WTC11 (cell line): ENCODE measurements at regions not wholly inside any gene's neighbourhood (a gene's known extent, or its start where the extent isn't known, plus 50 kb on each side); places are given as distances from the start of the nearest gene placed in this dataset.

Source experiments
- ATAC-seq: fragments of 200-7000 bp; cut with Tn5 transposase; 2 replicates; pipeline ENCODE4 v1.10.0; 2021; ENCODE audit warnings: mild to moderate bottlenecking, moderate library complexity
- CTCF ChIA-PET: fragments of 300-600 bp; sonication (Branson Sonifier 250); formaldehyde crosslinking; loops from one replicate; lab custom pipeline; 2021; ENCODE audit warnings: antibody characterized with exemption; lab: Charles Lee
- POLR2A ChIA-PET: fragments of 350-600 bp; sonication (Branson Sonifier 250); formaldehyde crosslinking; loops from one replicate; lab custom pipeline; 2021; ENCODE audit warnings: antibody characterized with exemption; lab: Charles Lee
- DNase-seq: peaks from one replicate; pipeline ENCODE4 v3.0.0; 2021; ENCODE audit warnings: low spot score
- H3K27ac Mint-ChIP-seq: 2 replicates; pipeline ENCODE4 v1.8.0; 2021; ENCODE audit warnings: mixed read lengths
- H3K27me3 Mint-ChIP-seq: 2 replicates; pipeline ENCODE4 v1.8.0; 2021; ENCODE audit warnings: low read depth, mild to moderate bottlenecking, moderate library complexity, mixed read lengths
- H3K36me3 Mint-ChIP-seq: 2 replicates; pipeline ENCODE4 v1.8.0; 2021; ENCODE audit warnings: mixed read lengths
- H3K4me1 Mint-ChIP-seq: 2 replicates; pipeline ENCODE4 v1.8.0; 2022; ENCODE audit warnings: mixed read lengths
- H3K4me3 Mint-ChIP-seq: 2 replicates; pipeline ENCODE4 v1.8.0; 2021; ENCODE audit warnings: mild to moderate bottlenecking, moderate library complexity, mixed read lengths
- H3K9me3 Mint-ChIP-seq: 2 replicates; pipeline ENCODE4 v1.8.0; 2021; ENCODE audit warnings: mixed read lengths
- CBFB ChIP-seq: sonication (generic); formaldehyde crosslinking; IDR thresholded peaks from 2 replicates; pipeline ENCODE4 v1.8.1; 2022; ENCODE audit warnings: mild to moderate bottlenecking, low read depth, missing genetic modification reagents
- EMX1 ChIP-seq: fragments of 250-450 bp; sonication (Bioruptor Pico); IDR thresholded peaks from 2 replicates; pipeline ENCODE4 v1.8.0; 2021; ENCODE audit warnings: mild to moderate bottlenecking
- GTF2I ChIP-seq: fragments of 250-450 bp; sonication (Bioruptor Pico); conservative IDR thresholded peaks from 2 replicates; pipeline ENCODE4 v1.4.0; 2021; ENCODE audit warnings: mild to moderate bottlenecking
- HMGA2 ChIP-seq: fragments of 250-450 bp; sonication (Bioruptor Pico); IDR thresholded peaks from 2 replicates; pipeline ENCODE4 v1.4.0; 2021; ENCODE audit warnings: mild to moderate bottlenecking, moderate library complexity
- IRF2 ChIP-seq: sonication (generic); formaldehyde crosslinking; IDR thresholded peaks from 2 replicates; pipeline ENCODE4 v1.8.0; 2022; ENCODE audit warnings: low read depth, missing genetic modification reagents, borderline replicate concordance
- KAT7 ChIP-seq: sonication (generic); formaldehyde crosslinking; IDR thresholded peaks from 2 replicates; pipeline ENCODE4 v1.8.1; 2023; ENCODE audit warnings: missing genetic modification reagents, mild to moderate bottlenecking, borderline replicate concordance
- NFATC4 ChIP-seq: fragments of 250-450 bp; sonication (Bioruptor Pico); IDR thresholded peaks from 2 replicates; pipeline ENCODE4 v1.9.0; 2021; ENCODE audit warnings: mild to moderate bottlenecking
- NFE2L1 ChIP-seq: sonication (generic); formaldehyde crosslinking; IDR thresholded peaks from 2 replicates; pipeline ENCODE4 v1.8.1; 2023; ENCODE audit warnings: missing genetic modification reagents
- NR2C2 ChIP-seq: sonication (generic); formaldehyde crosslinking; IDR thresholded peaks from 2 replicates; pipeline ENCODE4 v1.8.0; 2022; ENCODE audit warnings: mild to moderate bottlenecking, missing genetic modification reagents
- NR3C1 ChIP-seq: sonication (generic); formaldehyde crosslinking; conservative IDR thresholded peaks from 2 replicates; pipeline ENCODE4 v1.8.1; 2023; ENCODE audit warnings: low read depth, mild to moderate bottlenecking, missing genetic modification reagents
- PREB ChIP-seq: sonication (generic); formaldehyde crosslinking; IDR thresholded peaks from 2 replicates; pipeline ENCODE4 v1.8.1; 2022; ENCODE audit warnings: mild to moderate bottlenecking, missing genetic modification reagents, moderate library complexity, borderline replicate concordance
- PRRX2 ChIP-seq: fragments of 250-450 bp; sonication (Bioruptor Pico); IDR thresholded peaks from 2 replicates; pipeline ENCODE4 v1.8.0; 2021; ENCODE audit warnings: mild to moderate bottlenecking
- SMAD4 ChIP-seq: sonication (generic); formaldehyde crosslinking; IDR thresholded peaks from 2 replicates; pipeline ENCODE4 v1.8.0; 2022; ENCODE audit warnings: mild to moderate bottlenecking, missing genetic modification reagents
- SOX15 ChIP-seq: fragments of 250-450 bp; sonication (Bioruptor Pico); IDR thresholded peaks from 2 replicates; pipeline ENCODE4 v1.9.0; 2021; ENCODE audit warnings: mild to moderate bottlenecking
- TP53 ChIP-seq: sonication (generic); formaldehyde crosslinking; IDR thresholded peaks from 2 replicates; pipeline ENCODE4 v1.8.1; 2023; ENCODE audit warnings: mild to moderate bottlenecking, missing genetic modification reagents
- ZNF121 ChIP-seq: sonication (generic); formaldehyde crosslinking; IDR thresholded peaks from 2 replicates; pipeline ENCODE4 v1.8.0; 2023; ENCODE audit warnings: missing genetic modification reagents
- ZNF232 ChIP-seq: sonication (generic); formaldehyde crosslinking; IDR thresholded peaks from 2 replicates; pipeline ENCODE4 v1.8.0; 2022; ENCODE audit warnings: mild to moderate bottlenecking, missing genetic modification reagents
- ZNF396 ChIP-seq: fragments of 250-450 bp; sonication (Bioruptor Pico); IDR thresholded peaks from 2 replicates; pipeline ENCODE4 v1.8.0; 2021; ENCODE audit warnings: mild to moderate bottlenecking, moderate library complexity, borderline replicate concordance
- ZNF671 ChIP-seq: fragments of 250-450 bp; sonication (Bioruptor Pico); IDR thresholded peaks from 2 replicates; pipeline ENCODE4 v1.8.0; 2021; ENCODE audit warnings: mild to moderate bottlenecking
- TF ChIP-seq, protein P1 (sequence below): sonication (generic); formaldehyde crosslinking; IDR thresholded peaks from 2 replicates; pipeline ENCODE4 v1.8.1; 2023; ENCODE audit warnings: mild to moderate bottlenecking, missing genetic modification reagents, borderline replicate concordance
- TF ChIP-seq, protein P2 (sequence below): sonication (generic); formaldehyde crosslinking; IDR thresholded peaks from 2 replicates; pipeline ENCODE4 v1.8.1; 2023; ENCODE audit warnings: mild to moderate bottlenecking, missing genetic modification reagents
- TF ChIP-seq, protein P3 (sequence below): sonication (generic); formaldehyde crosslinking; IDR thresholded peaks from 2 replicates; pipeline ENCODE4 v1.8.0; 2023; ENCODE audit warnings: mild to moderate bottlenecking, missing genetic modification reagents
- TF ChIP-seq, protein P4 (sequence below): sonication (generic); formaldehyde crosslinking; IDR thresholded peaks from 2 replicates; pipeline ENCODE4 v1.8.0; 2023; ENCODE audit warnings: missing genetic modification reagents, mild to moderate bottlenecking, borderline replicate concordance

- no peak for TF ChIP-seq ZNF121 (CRISPR knock-in tag)
- no peak for TF ChIP-seq KAT7 (CRISPR knock-in tag)
- TF ChIP-seq NFE2L1, result no peak
- TF ChIP-seq IRF2 (CRISPR knock-in tag), result no peak
- TF ChIP-seq, protein P1, sequence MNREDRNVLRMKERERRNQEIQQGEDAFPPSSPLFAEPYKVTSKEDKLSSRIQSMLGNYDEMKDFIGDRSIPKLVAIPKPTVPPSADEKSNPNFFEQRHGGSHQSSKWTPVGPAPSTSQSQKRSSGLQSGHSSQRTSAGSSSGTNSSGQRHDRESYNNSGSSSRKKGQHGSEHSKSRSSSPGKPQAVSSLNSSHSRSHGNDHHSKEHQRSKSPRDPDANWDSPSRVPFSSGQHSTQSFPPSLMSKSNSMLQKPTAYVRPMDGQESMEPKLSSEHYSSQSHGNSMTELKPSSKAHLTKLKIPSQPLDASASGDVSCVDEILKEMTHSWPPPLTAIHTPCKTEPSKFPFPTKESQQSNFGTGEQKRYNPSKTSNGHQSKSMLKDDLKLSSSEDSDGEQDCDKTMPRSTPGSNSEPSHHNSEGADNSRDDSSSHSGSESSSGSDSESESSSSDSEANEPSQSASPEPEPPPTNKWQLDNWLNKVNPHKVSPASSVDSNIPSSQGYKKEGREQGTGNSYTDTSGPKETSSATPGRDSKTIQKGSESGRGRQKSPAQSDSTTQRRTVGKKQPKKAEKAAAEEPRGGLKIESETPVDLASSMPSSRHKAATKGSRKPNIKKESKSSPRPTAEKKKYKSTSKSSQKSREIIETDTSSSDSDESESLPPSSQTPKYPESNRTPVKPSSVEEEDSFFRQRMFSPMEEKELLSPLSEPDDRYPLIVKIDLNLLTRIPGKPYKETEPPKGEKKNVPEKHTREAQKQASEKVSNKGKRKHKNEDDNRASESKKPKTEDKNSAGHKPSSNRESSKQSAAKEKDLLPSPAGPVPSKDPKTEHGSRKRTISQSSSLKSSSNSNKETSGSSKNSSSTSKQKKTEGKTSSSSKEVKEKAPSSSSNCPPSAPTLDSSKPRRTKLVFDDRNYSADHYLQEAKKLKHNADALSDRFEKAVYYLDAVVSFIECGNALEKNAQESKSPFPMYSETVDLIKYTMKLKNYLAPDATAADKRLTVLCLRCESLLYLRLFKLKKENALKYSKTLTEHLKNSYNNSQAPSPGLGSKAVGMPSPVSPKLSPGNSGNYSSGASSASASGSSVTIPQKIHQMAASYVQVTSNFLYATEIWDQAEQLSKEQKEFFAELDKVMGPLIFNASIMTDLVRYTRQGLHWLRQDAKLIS (CRISPR knock-in tag), result no peak
- no peak for TF ChIP-seq HMGA2 (CRISPR knock-in tag)
- TF ChIP-seq EMX1 (CRISPR knock-in tag), result no peak
- no peak for TF ChIP-seq PREB (CRISPR knock-in tag)
- no peak for TF ChIP-seq NR2C2 (CRISPR knock-in tag)
- TF ChIP-seq GTF2I (CRISPR knock-in tag), result no peak
- TF ChIP-seq, protein P2, sequence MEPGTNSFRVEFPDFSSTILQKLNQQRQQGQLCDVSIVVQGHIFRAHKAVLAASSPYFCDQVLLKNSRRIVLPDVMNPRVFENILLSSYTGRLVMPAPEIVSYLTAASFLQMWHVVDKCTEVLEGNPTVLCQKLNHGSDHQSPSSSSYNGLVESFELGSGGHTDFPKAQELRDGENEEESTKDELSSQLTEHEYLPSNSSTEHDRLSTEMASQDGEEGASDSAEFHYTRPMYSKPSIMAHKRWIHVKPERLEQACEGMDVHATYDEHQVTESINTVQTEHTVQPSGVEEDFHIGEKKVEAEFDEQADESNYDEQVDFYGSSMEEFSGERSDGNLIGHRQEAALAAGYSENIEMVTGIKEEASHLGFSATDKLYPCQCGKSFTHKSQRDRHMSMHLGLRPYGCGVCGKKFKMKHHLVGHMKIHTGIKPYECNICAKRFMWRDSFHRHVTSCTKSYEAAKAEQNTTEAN (CRISPR knock-in tag), result no peak
- TF ChIP-seq NFATC4, result no peak
- TF ChIP-seq SMAD4, result no peak
- no peak for TF ChIP-seq TP53 (CRISPR knock-in tag)
- TF ChIP-seq, protein P3, sequence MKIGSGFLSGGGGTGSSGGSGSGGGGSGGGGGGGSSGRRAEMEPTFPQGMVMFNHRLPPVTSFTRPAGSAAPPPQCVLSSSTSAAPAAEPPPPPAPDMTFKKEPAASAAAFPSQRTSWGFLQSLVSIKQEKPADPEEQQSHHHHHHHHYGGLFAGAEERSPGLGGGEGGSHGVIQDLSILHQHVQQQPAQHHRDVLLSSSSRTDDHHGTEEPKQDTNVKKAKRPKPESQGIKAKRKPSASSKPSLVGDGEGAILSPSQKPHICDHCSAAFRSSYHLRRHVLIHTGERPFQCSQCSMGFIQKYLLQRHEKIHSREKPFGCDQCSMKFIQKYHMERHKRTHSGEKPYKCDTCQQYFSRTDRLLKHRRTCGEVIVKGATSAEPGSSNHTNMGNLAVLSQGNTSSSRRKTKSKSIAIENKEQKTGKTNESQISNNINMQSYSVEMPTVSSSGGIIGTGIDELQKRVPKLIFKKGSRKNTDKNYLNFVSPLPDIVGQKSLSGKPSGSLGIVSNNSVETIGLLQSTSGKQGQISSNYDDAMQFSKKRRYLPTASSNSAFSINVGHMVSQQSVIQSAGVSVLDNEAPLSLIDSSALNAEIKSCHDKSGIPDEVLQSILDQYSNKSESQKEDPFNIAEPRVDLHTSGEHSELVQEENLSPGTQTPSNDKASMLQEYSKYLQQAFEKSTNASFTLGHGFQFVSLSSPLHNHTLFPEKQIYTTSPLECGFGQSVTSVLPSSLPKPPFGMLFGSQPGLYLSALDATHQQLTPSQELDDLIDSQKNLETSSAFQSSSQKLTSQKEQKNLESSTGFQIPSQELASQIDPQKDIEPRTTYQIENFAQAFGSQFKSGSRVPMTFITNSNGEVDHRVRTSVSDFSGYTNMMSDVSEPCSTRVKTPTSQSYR (CRISPR knock-in tag), result no peak
- TF ChIP-seq CBFB, result no peak
- no peak for TF ChIP-seq ZNF671 (CRISPR knock-in tag)
- TF ChIP-seq ZNF232 (CRISPR knock-in tag), result no peak
- TF ChIP-seq NR3C1 (CRISPR knock-in tag), result no peak
- DNase-seq (no peak), ATAC-seq (no peak)
- CTCF ChIA-PET, result no interaction called here
- Mint-ChIP-seq H3K4me1 (no peaks in the 10 kb centered on the region), H3K9me3 (peaks cover 5% of the 10 kb centered on the region; the same call in 1 of the 2 replicates), H3K36me3 (peaks cover 22% of the 10 kb centered on the region), H3K27me3 (no peaks in the 10 kb centered on the region), H3K27ac (no peak overlapping the region), H3K4me3 (no peak overlapping the region)
- POLR2A ChIA-PET, result no interaction called here
Measured at GRCh38 chr14:100955201-100955600, 51.7 kb upstream of the RTL1 start.

- DNase-seq, result no peak
- H3K36me3 Mint-ChIP-seq, result peaks cover 59% of the 10 kb centered on the region
- no peaks in the 10 kb centered on the region for H3K4me1 Mint-ChIP-seq
- ATAC-seq, result no peak
- H3K4me3 Mint-ChIP-seq, result no peak overlapping the region
- no peaks in the 10 kb centered on the region; the same call in 1 of the 2 replicates for H3K27me3 Mint-ChIP-seq
- H3K9me3 Mint-ChIP-seq, result peaks cover 22% of the 10 kb centered on the region
- POLR2A ChIA-PET, result no interaction called here
- TF ChIP-seq ZNF396 (CRISPR knock-in tag) (no peak), ZNF232 (CRISPR knock-in tag) (no peak), IRF2 (CRISPR knock-in tag) (no peak), SOX15 (CRISPR knock-in tag) (no peak), PRRX2 (CRISPR knock-in tag) (no peak)
- TF ChIP-seq, protein P4, sequence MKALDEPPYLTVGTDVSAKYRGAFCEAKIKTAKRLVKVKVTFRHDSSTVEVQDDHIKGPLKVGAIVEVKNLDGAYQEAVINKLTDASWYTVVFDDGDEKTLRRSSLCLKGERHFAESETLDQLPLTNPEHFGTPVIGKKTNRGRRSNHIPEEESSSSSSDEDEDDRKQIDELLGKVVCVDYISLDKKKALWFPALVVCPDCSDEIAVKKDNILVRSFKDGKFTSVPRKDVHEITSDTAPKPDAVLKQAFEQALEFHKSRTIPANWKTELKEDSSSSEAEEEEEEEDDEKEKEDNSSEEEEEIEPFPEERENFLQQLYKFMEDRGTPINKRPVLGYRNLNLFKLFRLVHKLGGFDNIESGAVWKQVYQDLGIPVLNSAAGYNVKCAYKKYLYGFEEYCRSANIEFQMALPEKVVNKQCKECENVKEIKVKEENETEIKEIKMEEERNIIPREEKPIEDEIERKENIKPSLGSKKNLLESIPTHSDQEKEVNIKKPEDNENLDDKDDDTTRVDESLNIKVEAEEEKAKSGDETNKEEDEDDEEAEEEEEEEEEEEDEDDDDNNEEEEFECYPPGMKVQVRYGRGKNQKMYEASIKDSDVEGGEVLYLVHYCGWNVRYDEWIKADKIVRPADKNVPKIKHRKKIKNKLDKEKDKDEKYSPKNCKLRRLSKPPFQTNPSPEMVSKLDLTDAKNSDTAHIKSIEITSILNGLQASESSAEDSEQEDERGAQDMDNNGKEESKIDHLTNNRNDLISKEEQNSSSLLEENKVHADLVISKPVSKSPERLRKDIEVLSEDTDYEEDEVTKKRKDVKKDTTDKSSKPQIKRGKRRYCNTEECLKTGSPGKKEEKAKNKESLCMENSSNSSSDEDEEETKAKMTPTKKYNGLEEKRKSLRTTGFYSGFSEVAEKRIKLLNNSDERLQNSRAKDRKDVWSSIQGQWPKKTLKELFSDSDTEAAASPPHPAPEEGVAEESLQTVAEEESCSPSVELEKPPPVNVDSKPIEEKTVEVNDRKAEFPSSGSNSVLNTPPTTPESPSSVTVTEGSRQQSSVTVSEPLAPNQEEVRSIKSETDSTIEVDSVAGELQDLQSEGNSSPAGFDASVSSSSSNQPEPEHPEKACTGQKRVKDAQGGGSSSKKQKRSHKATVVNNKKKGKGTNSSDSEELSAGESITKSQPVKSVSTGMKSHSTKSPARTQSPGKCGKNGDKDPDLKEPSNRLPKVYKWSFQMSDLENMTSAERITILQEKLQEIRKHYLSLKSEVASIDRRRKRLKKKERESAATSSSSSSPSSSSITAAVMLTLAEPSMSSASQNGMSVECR, result no peak
- CTCF ChIA-PET, result no interaction called here
- no peak overlapping the region for H3K27ac Mint-ChIP-seq
Measured at GRCh38 chr14:100962494-100962893, 59.0 kb upstream of the RTL1 start.
